ENCODE measurements at regions not wholly inside any gene's neighbourhood (a gene's known extent, or its start where the extent isn't known, plus 50 kb on each side); places are given as distances from the start of the nearest gene placed in this dataset.

DNA sequence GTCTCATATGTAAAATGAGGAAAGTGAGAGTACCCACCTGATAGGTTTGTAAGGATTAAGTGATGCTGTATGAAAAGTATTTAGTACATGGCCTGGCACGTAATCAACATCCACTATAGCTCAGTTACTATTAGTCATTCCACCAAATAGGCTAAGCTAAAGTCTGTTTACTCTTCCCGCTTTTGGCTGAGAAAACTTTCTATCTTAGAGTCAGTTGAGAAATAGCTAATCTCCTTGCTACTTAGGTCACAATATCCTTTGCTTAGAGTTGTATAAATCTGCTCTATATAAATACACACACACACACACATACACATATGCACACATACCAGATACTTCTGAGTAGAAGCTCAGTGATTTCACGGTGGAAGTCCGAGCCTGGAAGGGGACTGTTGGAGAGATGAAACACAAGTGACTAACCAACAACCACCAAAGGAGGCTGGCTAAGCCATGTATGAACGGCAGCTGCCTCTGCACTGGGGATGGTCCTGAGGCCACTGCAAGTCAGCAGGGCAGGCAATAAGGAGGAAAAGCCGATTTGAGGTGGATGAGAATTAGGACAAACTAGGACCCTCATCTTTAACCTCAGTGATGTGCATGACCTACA lies 104.6 kb upstream of the EPHA4 start:
- H3K36me3 Mint-ChIP-seq: no peaks in the 10 kb centered on the region
- no peak overlapping the region for H3K4me3 Mint-ChIP-seq
- H3K9me3 Mint-ChIP-seq: no peaks in the 10 kb centered on the region
- no peak overlapping the region for H3K27ac Mint-ChIP-seq
- H3K27me3 Mint-ChIP-seq: no peaks in the 10 kb centered on the region
- H3K4me1 Mint-ChIP-seq: no peaks in the 10 kb centered on the region

- Mint-ChIP-seq H3K9me3 (no peaks in the 10 kb centered on the region), H3K4me3 (no peak overlapping the region), H3K4me1 (no peaks in the 10 kb centered on the region), H3K27ac (no peak overlapping the region), H3K27me3 (no peaks in the 10 kb centered on the region), H3K36me3 (no peaks in the 10 kb centered on the region)
Measured at GRCh38 chr2:221675201-221675908, 103.3 kb upstream of the EPHA4 start.

DNA sequence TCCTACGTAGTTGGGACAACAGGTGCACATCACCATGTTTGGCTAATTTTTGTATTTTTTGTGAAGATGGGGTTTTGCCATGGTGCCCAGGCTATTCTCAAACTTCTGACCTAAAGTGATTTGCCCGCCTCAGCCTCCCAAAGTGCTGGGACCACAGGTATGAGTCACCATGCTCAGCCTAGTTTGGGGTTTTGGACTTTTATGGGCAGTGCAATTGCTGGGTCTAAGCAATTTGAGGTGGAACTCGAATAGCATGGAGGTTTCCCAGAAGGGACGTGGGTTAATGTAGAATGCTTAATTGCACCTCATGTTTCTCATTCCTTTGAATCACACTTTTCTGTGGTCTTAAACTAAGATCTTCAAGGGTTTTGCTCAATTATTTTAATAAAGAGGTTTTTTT lies 102.3 kb upstream of the EPHA4 start:
- Mint-ChIP-seq H3K36me3 (no peaks in the 10 kb centered on the region), H3K27me3 (no peaks in the 10 kb centered on the region), H3K4me3 (no peak overlapping the region), H3K4me1 (no peaks in the 10 kb centered on the region), H3K9me3 (no peaks in the 10 kb centered on the region), H3K27ac (no peak overlapping the region)

- Mint-ChIP-seq H3K27me3 (no peaks in the 10 kb centered on the region), H3K27ac (no peak overlapping the region), H3K4me3 (no peak overlapping the region), H3K36me3 (no peaks in the 10 kb centered on the region), H3K4me1 (no peaks in the 10 kb centered on the region), H3K9me3 (peaks cover 0 to 2% (median 0%) of the 10 kb centered on the region in 3 donors)
Measured at GRCh38 chr2:221673248-221673647, 101.1 kb upstream of the EPHA4 start.

DNA sequence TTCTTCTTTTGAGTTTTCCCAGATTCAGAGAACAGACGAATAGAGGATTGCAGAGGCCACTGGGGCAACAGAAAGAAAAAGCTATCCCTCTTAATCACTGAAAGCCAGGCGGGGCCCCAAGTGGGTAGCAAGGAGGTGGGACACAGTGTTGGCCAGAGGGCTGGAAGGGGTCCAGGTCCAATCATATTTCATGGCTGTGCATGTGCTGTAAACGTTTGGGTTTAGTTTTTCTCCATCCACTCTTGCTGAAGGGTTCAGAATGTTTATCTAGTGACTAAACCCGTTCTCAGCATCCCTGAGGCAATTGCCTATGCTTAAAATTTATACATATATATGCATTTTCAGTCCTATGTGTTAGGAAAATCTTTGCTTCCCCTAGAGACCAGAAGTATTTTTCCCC lies 99.4 kb upstream of the EPHA4 start:
- no peak overlapping the region for H3K27ac Mint-ChIP-seq
- H3K9me3 Mint-ChIP-seq: peaks cover 0 to 2% (median 0%) of the 10 kb centered on the region in 3 donors
- no peak overlapping the region for H3K4me3 Mint-ChIP-seq
- no peaks in the 10 kb centered on the region for H3K36me3 Mint-ChIP-seq
- H3K4me1 Mint-ChIP-seq: no peaks in the 10 kb centered on the region
- H3K27me3 Mint-ChIP-seq: no peaks in the 10 kb centered on the region

- no peaks in the 10 kb centered on the region for H3K27me3 Mint-ChIP-seq
- peaks cover 0 to 8% (median 0%) of the 10 kb centered on the region in 3 donors for H3K9me3 Mint-ChIP-seq
- no peak overlapping the region for H3K4me3 Mint-ChIP-seq
- no peaks in the 10 kb centered on the region for H3K4me1 Mint-ChIP-seq
- H3K36me3 Mint-ChIP-seq: no peaks in the 10 kb centered on the region
- no peak overlapping the region for H3K27ac Mint-ChIP-seq
Measured at GRCh38 chr2:221662689-221663391, 90.7 kb upstream of the EPHA4 start.

GRCh38 chr2:221657806-221658205 lies 85.7 kb upstream of the EPHA4 start:
- Mint-ChIP-seq H3K9me3 (no peaks in the 10 kb centered on the region), H3K36me3 (no peaks in the 10 kb centered on the region), H3K27me3 (peaks cover 1% of the 10 kb centered on the region), H3K4me1 (no peaks in the 10 kb centered on the region), H3K27ac (no peak overlapping the region), H3K4me3 (no peak overlapping the region)

GRCh38 chr2:221655300-221655699 lies 83.2 kb upstream of the EPHA4 start:
- H3K4me1 Mint-ChIP-seq: peaks cover 0 to 2% (median 0%) of the 10 kb centered on the region in 3 donors
- no peaks in the 10 kb centered on the region for H3K9me3 Mint-ChIP-seq
- H3K4me3 Mint-ChIP-seq: no peak overlapping the region
- no peak overlapping the region for H3K27ac Mint-ChIP-seq
- peaks cover 3% of the 10 kb centered on the region for H3K36me3 Mint-ChIP-seq
- peaks cover 4% of the 10 kb centered on the region for H3K27me3 Mint-ChIP-seq

DNA sequence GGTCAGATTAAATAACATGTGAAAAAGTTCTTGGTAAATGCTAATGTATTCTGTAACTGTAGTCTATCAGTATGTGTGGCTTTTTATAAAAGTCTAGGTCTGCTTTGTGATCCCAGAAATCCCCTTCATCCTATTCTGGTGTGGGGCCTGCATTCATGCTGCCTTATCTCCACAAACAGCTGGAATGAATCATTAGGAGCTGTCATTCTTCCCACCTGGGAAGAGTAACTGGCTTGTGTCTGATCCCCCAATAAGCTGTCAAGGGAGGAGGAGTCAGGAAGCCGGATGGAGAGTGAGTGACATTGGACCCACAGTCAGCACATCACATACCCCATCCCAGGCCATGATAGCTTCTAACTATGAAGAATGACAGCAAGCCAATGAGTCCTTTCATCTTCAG lies 81.1 kb upstream of the EPHA4 start:
- no peak overlapping the region for H3K27ac Mint-ChIP-seq
- H3K4me3 Mint-ChIP-seq: no peak overlapping the region
- H3K36me3 Mint-ChIP-seq: peaks cover 3% of the 10 kb centered on the region
- H3K4me1 Mint-ChIP-seq: peaks cover 0 to 2% (median 0%) of the 10 kb centered on the region in 3 donors
- H3K27me3 Mint-ChIP-seq: peaks cover 4% of the 10 kb centered on the region
- no peaks in the 10 kb centered on the region for H3K9me3 Mint-ChIP-seq

GRCh38 chr2:221649051-221649775 lies 77.1 kb upstream of the EPHA4 start:
- no peak overlapping the region for H3K4me3 Mint-ChIP-seq
- H3K27me3 Mint-ChIP-seq: peaks cover 3% of the 10 kb centered on the region
- H3K27ac Mint-ChIP-seq: no peak overlapping the region
- H3K9me3 Mint-ChIP-seq: peaks cover 2 to 7% (median 4%) of the 10 kb centered on the region in 3 donors
- H3K36me3 Mint-ChIP-seq: peaks cover 3% of the 10 kb centered on the region
- H3K4me1 Mint-ChIP-seq: peaks cover 0 to 2% (median 0%) of the 10 kb centered on the region in 3 donors

DNA sequence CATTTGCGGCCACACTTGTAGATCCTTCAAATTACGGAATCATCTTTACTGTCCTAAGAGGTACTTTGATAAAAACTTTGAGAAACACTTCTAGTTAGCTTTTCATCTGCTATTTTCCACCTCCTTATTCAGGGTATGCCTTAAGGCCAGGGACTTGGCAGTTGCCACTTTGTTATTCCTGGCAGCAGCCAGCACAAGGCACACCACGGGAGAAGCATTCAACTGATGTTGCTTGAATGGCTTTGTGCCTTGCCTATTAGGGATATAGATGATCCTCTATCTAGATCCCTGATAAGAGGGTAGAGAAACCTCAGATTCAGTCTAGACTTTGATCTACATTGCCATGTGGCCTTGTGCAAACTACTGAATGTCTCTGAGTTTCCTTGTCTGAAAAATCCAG lies 70.3 kb upstream of the EPHA4 start:
- no peaks in the 10 kb centered on the region for H3K36me3 Mint-ChIP-seq
- H3K27me3 Mint-ChIP-seq: peaks cover 2% of the 10 kb centered on the region
- no peak overlapping the region for H3K27ac Mint-ChIP-seq
- peaks cover 7 to 8% (median 7%) of the 10 kb centered on the region in 3 donors for H3K9me3 Mint-ChIP-seq
- no peak overlapping the region for H3K4me3 Mint-ChIP-seq
- H3K4me1 Mint-ChIP-seq: no peaks in the 10 kb centered on the region

- Mint-ChIP-seq H3K27ac (no peak overlapping the region), H3K4me1 (no peaks in the 10 kb centered on the region), H3K27me3 (peaks cover 2% of the 10 kb centered on the region), H3K36me3 (no peaks in the 10 kb centered on the region), H3K9me3 (peaks cover 6 to 7% (median 7%) of the 10 kb centered on the region in 3 donors), H3K4me3 (no peak overlapping the region)
Measured at GRCh38 chr2:221641181-221641871, 69.2 kb upstream of the EPHA4 start.

DNA sequence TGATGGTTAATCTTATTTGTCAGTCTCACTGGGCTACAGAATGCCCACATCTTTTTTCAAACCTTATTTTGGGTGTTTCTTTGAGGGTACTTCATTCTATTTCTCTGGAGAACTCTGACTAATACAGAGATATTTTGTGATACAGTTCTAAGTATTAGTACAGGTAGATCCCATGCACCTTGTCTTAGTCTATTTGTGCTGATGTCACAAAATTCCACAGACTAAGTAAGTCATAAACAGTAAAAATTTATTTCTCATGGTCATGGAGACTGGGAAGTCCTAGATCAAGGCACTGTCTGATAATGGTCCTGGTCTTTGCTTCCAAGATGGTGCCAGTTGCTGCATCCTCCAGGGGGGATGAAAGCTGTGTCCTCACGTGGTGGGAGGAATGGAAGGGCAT lies 68.6 kb upstream of the EPHA4 start:
- H3K4me1 Mint-ChIP-seq: no peaks in the 10 kb centered on the region
- no peak overlapping the region for H3K27ac Mint-ChIP-seq
- no peaks in the 10 kb centered on the region for H3K36me3 Mint-ChIP-seq
- H3K27me3 Mint-ChIP-seq: peaks cover 2% of the 10 kb centered on the region
- H3K9me3 Mint-ChIP-seq: peaks cover 4 to 6% (median 5%) of the 10 kb centered on the region in 3 donors
- no peak overlapping the region for H3K4me3 Mint-ChIP-seq

- H3K4me1 Mint-ChIP-seq: no peaks in the 10 kb centered on the region
- H3K9me3 Mint-ChIP-seq: peaks cover 4 to 6% (median 5%) of the 10 kb centered on the region in 3 donors
- no peak overlapping the region for H3K27ac Mint-ChIP-seq
- H3K4me3 Mint-ChIP-seq: no peak overlapping the region
- peaks cover 2% of the 10 kb centered on the region for H3K27me3 Mint-ChIP-seq
- no peaks in the 10 kb centered on the region for H3K36me3 Mint-ChIP-seq
Measured at GRCh38 chr2:221637851-221638250, 65.7 kb upstream of the EPHA4 start.

DNA sequence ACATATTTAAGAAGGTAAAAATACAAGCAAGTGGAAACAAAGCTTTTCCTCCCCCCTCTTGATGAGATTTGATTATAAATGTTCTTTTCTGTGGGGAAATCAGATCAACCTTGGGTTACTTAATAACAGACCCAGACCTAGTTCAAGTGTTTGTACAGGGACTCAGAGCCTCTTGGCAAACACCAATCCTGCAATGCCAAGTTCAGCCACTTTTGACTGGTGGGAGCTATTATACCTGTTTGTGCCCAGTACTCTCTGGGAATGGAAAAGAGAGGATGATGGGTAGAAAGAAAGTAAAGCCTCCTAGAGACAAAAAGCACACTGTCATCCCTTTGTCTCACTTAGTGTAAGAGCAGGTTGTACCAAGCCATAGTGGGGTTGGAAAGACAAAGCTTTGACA lies 63.8 kb upstream of the EPHA4 start:
- Mint-ChIP-seq H3K4me1 (no peaks in the 10 kb centered on the region), H3K27ac (no peak overlapping the region), H3K4me3 (no peak overlapping the region), H3K36me3 (no peaks in the 10 kb centered on the region), H3K27me3 (no peaks in the 10 kb centered on the region), H3K9me3 (peaks cover 1 to 4% (median 2%) of the 10 kb centered on the region in 3 donors)

All from IgD-negative memory B cell (primary cell).